ENCODE measurements at regions not wholly inside any gene's neighbourhood (a gene's known extent, or its start where the extent isn't known, plus 50 kb on each side); places are given as distances from the start of the nearest gene placed in this dataset.

- DNase-seq: no peak
Observed at GRCh38 chr7:121810831-121811672, 61.9 kb upstream of the PTPRZ1 start.

DNA sequence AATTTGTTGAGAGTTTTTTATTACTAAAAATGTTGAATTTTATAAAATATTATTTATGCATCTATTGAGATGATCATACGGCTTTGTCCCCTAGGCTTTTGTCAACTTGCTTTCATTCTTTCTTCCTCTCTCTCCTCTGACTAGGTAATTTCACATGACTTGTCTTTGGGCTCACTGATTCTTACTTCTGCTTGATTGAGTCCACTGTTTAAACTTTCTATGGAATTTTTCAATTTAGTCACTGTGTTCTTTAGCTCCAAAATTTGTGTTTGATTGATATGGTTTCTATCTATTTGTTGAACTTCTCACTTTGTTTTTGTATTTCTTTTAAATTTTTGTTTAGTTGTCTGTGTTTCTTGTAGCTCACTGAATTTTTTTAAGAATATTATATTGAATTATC, 65.9 kb upstream of the PTPRZ1 start:
- DNase-seq: no peak

GRCh38 chr7:121803039-121803438, 69.9 kb upstream of the PTPRZ1 start:
- DNase-seq: no peak

- no peak for DNase-seq
Observed at GRCh38 chr7:121800916-121801675, 71.9 kb upstream of the PTPRZ1 start.

- no peak for DNase-seq
Observed at GRCh38 chr7:121798896-121799295, 74.1 kb upstream of the PTPRZ1 start.

DNA sequence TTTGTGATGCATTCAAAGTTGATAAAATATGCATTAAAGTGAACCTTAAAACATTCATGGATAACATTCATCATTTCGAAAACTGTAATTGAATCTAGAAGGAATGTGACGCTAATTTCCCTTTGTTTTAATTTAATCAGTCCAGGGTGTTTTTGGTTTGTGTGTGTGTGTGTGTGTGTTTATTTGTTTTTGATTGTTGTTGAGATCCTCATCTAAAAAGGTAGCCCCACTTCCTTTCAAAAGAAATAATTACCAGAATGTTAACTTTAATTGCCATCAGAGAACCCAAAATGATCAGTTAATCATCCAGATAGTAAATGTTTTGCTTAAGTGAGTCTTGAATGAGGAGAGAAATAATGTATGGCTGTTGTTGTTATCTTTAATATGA, 74.5 kb upstream of the PTPRZ1 start:
- DNase-seq: no peak

DNA sequence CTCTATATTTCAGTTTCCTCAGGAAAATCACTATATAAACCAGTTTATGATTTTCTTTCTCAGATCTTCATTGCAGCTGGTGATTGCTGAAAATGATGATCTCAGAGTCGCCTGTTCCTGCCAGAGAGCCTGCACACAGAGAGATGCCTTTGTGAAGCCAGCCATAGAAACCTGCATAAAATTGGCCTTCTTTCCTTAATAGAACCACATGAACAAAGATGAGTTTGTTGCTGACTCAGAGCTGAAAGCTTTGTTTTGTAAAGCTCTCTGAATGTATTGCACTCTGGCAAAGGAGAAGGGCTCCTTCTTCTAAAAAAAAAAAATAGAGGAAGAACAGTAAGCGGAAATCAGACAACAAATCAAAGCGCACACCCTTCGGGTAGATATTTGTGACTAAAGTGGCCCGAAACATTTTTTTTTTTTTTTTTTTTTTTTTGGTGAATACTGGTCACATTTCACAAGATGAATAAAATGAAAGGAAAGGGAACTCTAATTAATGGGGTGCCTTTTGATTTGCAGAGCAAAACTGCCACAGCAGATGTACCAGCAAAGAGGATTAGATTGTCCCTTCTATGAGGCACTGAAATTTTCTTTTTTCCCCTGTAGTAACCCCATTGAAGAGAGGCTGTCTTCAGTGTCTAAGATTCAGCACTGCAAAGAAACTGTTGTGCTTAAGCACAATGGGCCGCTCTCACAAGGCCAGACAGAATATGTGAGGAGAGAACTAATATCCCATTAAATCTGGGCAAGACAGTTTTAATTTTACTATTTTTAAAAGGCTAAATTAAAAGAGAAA, 75.1 kb upstream of the PTPRZ1 start:
- no peak for DNase-seq

GRCh38 chr7:121796936-121797656, 75.9 kb upstream of the PTPRZ1 start:
- no peak for DNase-seq

- DNase-seq: no peak
Observed at GRCh38 chr7:121796381-121796780, 76.6 kb upstream of the PTPRZ1 start.

- DNase-seq: no peak
Observed at GRCh38 chr7:121795736-121796135, 77.2 kb upstream of the PTPRZ1 start.

- DNase-seq: no peak
Observed at GRCh38 chr7:121793716-121794115, 79.2 kb upstream of the PTPRZ1 start.

- DNase-seq: no peak
Observed at GRCh38 chr7:121777672-121778071, 95.3 kb upstream of the PTPRZ1 start.

GRCh38 chr7:121774563-121774962, 98.4 kb upstream of the PTPRZ1 start:
- DNase-seq: no peak

DNA sequence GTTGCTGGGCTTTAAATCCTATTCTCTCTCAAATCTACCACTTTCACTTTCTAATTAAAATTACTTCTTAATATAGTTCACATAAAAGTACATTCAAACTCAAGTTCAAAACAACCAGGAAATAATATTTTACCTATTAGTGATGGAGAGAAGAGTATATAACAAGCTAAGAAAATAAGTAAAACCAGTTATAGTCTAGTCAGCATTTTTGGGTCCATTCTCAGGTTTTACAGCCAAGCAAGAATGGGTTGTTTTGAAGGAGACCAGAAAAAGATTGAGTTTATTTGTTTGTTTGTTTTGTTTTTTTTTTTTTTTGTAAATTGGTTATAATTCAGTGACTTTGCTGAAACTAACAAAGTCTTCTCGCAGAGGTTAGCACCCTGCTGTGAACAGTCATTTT, 106.3 kb upstream of the PTPRZ1 start:
- no peak for DNase-seq

- DNase-seq: no peak
Observed at GRCh38 chr7:121761399-121761798, 111.6 kb upstream of the PTPRZ1 start.

DNA sequence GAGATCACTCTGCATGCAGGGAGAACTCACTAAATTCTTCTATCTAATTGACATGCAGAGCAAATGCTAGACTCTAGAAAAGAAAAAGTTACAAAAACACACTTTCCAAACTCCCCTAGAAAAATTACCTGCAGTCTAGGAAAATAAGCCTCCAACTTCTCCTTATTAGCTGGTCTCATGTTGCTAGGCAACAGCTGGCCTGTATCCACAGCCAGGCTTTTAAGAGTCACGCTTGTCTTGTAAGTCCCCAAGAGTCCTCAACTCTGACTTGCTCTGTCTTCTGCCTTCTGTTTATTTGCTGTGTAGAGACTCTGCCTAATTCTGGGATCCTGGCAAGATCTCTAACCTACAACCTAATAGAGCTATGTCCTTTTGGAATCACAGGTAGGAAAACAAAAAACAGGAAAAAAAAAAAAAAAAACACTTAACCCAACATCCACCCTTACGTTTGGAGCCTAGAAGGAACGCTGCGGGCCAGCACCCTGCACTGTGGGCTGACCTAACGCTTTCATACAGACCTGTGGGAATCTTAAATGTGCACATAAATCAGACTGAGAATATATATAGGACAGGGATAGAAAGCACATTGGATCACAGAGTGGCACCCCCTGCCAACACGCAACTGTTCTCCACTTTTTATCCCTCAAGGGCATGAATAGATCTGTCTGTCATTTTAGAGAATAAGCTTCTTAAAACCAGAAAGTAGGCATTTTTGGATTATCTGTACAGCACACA, 117.0 kb upstream of the PTPRZ1 start:
- peak; percentile 12 for DNase-seq

DNA sequence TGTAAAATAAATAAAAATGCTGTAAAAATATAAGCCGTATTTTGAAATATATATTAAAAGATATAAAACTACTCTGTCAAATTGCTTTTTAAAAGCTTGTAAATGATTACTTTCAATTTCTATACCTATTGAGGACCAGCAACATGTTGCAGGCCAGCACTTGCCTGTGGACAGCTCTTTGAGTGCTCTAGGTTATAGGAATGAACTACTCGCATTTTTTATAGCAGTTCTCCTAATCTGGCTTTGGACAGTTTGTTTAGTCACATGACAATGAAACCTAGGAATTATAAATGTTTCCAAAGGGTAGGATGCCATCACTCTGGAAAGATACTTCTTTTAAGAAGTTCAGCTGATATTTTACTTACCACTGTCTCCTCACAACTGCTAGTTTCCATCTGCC, 117.7 kb upstream of the PTPRZ1 start:
- DNase-seq: no peak

- no peak for DNase-seq
Observed at GRCh38 chr7:121753944-121754343, 119.0 kb upstream of the PTPRZ1 start.

DNA sequence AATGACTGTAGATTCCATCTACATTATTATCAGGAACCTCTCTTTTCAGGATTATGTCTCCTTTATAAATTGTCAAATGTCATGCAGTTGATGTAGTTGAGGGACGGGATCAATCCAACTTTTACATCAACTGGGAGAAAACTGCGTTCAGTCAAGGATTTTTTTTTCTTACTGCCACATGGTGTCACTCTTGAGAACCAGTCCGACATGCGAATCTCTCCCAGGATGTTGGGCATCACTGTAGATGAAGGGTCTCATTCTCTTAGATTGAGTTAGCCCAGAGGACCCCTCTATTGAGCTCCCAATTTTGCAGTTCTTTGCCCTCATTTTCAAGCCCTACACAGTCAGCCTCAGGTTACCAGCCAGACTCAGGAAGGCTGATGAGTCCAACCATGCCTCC, 120.3 kb upstream of the PTPRZ1 start:
- no peak for DNase-seq

DNA sequence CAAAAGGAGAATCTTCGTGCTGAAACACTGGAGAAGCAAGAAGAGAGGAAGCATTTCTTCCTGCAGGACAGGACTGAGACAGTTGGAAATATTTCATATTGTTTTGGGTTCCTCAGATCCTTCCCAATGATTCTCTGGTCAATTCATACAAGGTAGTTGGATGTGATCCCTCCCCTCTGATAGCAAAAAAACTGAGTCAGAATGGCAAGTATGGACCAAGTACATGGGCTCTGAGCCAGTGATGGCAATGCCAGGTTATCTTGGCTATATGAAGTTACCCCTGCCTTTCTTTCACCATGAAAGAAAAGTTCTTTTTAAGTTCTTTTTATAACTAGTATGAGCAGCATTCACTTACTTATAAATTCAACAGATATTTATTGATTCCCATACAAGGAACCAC, 124.4 kb upstream of the PTPRZ1 start:
- DNase-seq: no peak

GRCh38 chr7:121745856-121746255, 127.1 kb upstream of the PTPRZ1 start:
- DNase-seq: no peak

- no peak for DNase-seq
Observed at GRCh38 chr7:121744877-121745276, 128.1 kb upstream of the PTPRZ1 start.
